Activated CD4-positive, alpha-beta memory T cell treated with anti-CD3 and anti-CD28 coated beads, Interleukin-2, amount 10 ng/mL, durations not matched to agents 7 days and 5 days (primary cell): ENCODE measurements at regions not wholly inside any gene's neighbourhood (a gene's known extent, or its start where the extent isn't known, plus 50 kb on each side); places are given as distances from the start of the nearest gene placed in this dataset.

Experiments
- CTCF ChIA-PET: fragments of 350-600 bp; sonication (Branson Sonifier 250); formaldehyde crosslinking; loops from one replicate; lab custom pipeline; 2021; ENCODE audit warnings: antibody characterized with exemption, inconsistent platforms; lab: Charles Lee
- POLR2A ChIA-PET: fragments of 350-600 bp; sonication (Branson Sonifier 250); formaldehyde crosslinking; loops from one replicate; lab custom pipeline; 2021; ENCODE audit warnings: antibody characterized with exemption; lab: Charles Lee
- DNase-seq: peaks from one replicate; pipeline ENCODE4 v3.0.0-alpha.2; 2020
- H3K27ac Mint-ChIP-seq: one replicate; pipeline ENCODE4 v1.8.0; 2021; ENCODE audit warnings: mild to moderate bottlenecking, mixed read lengths
- H3K27me3 Mint-ChIP-seq: one replicate; pipeline ENCODE4 v1.8.0; 2021; ENCODE audit warnings: mixed read lengths
- H3K36me3 Mint-ChIP-seq: one replicate; pipeline ENCODE4 v1.8.0; 2021; ENCODE audit warnings: low read depth, mixed read lengths
- H3K4me1 Mint-ChIP-seq: one replicate; pipeline ENCODE4 v1.8.0; 2021; ENCODE audit warnings: mixed read lengths
- H3K4me3 Mint-ChIP-seq: one replicate; pipeline ENCODE4 v1.8.0; 2021; ENCODE audit warnings: mild to moderate bottlenecking, mixed read lengths
- H3K9me3 Mint-ChIP-seq: one replicate; pipeline ENCODE4 v1.8.0; 2021; ENCODE audit warnings: mixed read lengths

GRCh38 chr4:181189751-181190150 lies 1053.5 kb upstream of the TENM3 start:
- Mint-ChIP-seq H3K36me3 (no peaks in the 10 kb centered on the region), H3K4me3 (no peak overlapping the region), H3K27ac (no peak overlapping the region), H3K4me1 (no peaks in the 10 kb centered on the region), H3K9me3 (peaks cover under 1% of the 10 kb centered on the region), H3K27me3 (no peaks in the 10 kb centered on the region)
- POLR2A ChIA-PET = no interaction called here
- no peak for DNase-seq
- CTCF ChIA-PET = no interaction called here

- ChIA-PET POLR2A (no interaction called here), CTCF (no interaction called here)
- Mint-ChIP-seq H3K36me3 (no peaks in the 10 kb centered on the region), H3K4me3 (no peak overlapping the region), H3K9me3 (no peaks in the 10 kb centered on the region), H3K27me3 (no peaks in the 10 kb centered on the region), H3K27ac (no peak overlapping the region), H3K4me1 (no peaks in the 10 kb centered on the region)
- DNase-seq = no peak
These were observed 1049.9 kb upstream of the TENM3 start for GRCh38 chr4:181193131-181193930.

GRCh38 chr4:181194096-181194495 lies 1049.1 kb upstream of the TENM3 start:
- Mint-ChIP-seq H3K9me3 (no peaks in the 10 kb centered on the region), H3K4me1 (no peaks in the 10 kb centered on the region), H3K36me3 (no peaks in the 10 kb centered on the region), H3K27ac (no peak overlapping the region), H3K27me3 (no peaks in the 10 kb centered on the region), H3K4me3 (no peak overlapping the region)
- ChIA-PET POLR2A (no interaction called here), CTCF (no interaction called here)
- DNase-seq = no peak

- POLR2A ChIA-PET = no interaction called here
These were observed 1043.1 kb upstream of the TENM3 start for GRCh38 chr4:181200076-181200475.

GRCh38 chr4:181202240-181202639 lies 1041.0 kb upstream of the TENM3 start:
- ChIA-PET POLR2A (no interaction called here), CTCF (no interaction called here)
- no peaks in the 10 kb centered on the region for H3K36me3 Mint-ChIP-seq
- no peaks in the 10 kb centered on the region for H3K9me3 Mint-ChIP-seq
- no peaks in the 10 kb centered on the region for H3K4me1 Mint-ChIP-seq
- no peak overlapping the region for H3K4me3 Mint-ChIP-seq
- H3K27me3 Mint-ChIP-seq = no peaks in the 10 kb centered on the region
- DNase-seq = no peak
- no peak overlapping the region for H3K27ac Mint-ChIP-seq

More at GRCh38 chr4:181200076-181200475, 1043.1 kb upstream of the TENM3 start:
- Mint-ChIP-seq H3K4me3 (no peak overlapping the region), H3K27me3 (no peaks in the 10 kb centered on the region), H3K36me3 (no peaks in the 10 kb centered on the region), H3K27ac (no peak overlapping the region), H3K4me1 (no peaks in the 10 kb centered on the region), H3K9me3 (no peaks in the 10 kb centered on the region)
- DNase-seq = no peak
- CTCF ChIA-PET = no interaction called here

GRCh38 chr4:181204109-181204508 lies 1039.1 kb upstream of the TENM3 start:
- no peak for DNase-seq
- Mint-ChIP-seq H3K27ac (no peak overlapping the region), H3K4me3 (no peak overlapping the region), H3K4me1 (no peaks in the 10 kb centered on the region), H3K9me3 (peaks cover 2% of the 10 kb centered on the region), H3K27me3 (no peaks in the 10 kb centered on the region), H3K36me3 (no peaks in the 10 kb centered on the region)
- CTCF ChIA-PET = no interaction called here
- POLR2A ChIA-PET = no interaction called here

- no peaks in the 10 kb centered on the region for H3K36me3 Mint-ChIP-seq
- H3K9me3 Mint-ChIP-seq = peaks cover 2% of the 10 kb centered on the region
- ChIA-PET CTCF (no interaction called here), POLR2A (no interaction called here)
- DNase-seq = no peak
- H3K27me3 Mint-ChIP-seq = no peaks in the 10 kb centered on the region
- no peak overlapping the region for H3K4me3 Mint-ChIP-seq
- no peaks in the 10 kb centered on the region for H3K4me1 Mint-ChIP-seq
- H3K27ac Mint-ChIP-seq = no peak overlapping the region
These were observed 1029.7 kb upstream of the TENM3 start for GRCh38 chr4:181213551-181213950.

- no peaks in the 10 kb centered on the region for H3K4me1 Mint-ChIP-seq
- no peaks in the 10 kb centered on the region for H3K27me3 Mint-ChIP-seq
- H3K4me3 Mint-ChIP-seq = no peak overlapping the region
- no peaks in the 10 kb centered on the region for H3K36me3 Mint-ChIP-seq
- no peak overlapping the region for H3K27ac Mint-ChIP-seq
- POLR2A ChIA-PET = no interaction called here
- H3K9me3 Mint-ChIP-seq = no peaks in the 10 kb centered on the region
- no peak for DNase-seq
- CTCF ChIA-PET = no interaction called here
These were observed 1026.7 kb upstream of the TENM3 start for GRCh38 chr4:181216501-181216900.

- H3K4me3 Mint-ChIP-seq = no peak overlapping the region
- no peaks in the 10 kb centered on the region for H3K4me1 Mint-ChIP-seq
- no peak overlapping the region for H3K27ac Mint-ChIP-seq
- no peaks in the 10 kb centered on the region for H3K36me3 Mint-ChIP-seq
- ChIA-PET POLR2A (no interaction called here), CTCF (no interaction called here)
- no peaks in the 10 kb centered on the region for H3K27me3 Mint-ChIP-seq
- no peaks in the 10 kb centered on the region for H3K9me3 Mint-ChIP-seq
- DNase-seq = no peak
These were observed 1023.3 kb upstream of the TENM3 start for GRCh38 chr4:181219783-181220416.

- CTCF ChIA-PET = no interaction called here
- POLR2A ChIA-PET = no interaction called here
- no peak for DNase-seq
- Mint-ChIP-seq H3K27me3 (no peaks in the 10 kb centered on the region), H3K4me1 (no peaks in the 10 kb centered on the region), H3K9me3 (no peaks in the 10 kb centered on the region), H3K36me3 (no peaks in the 10 kb centered on the region), H3K27ac (no peak overlapping the region), H3K4me3 (no peak overlapping the region)
These were observed 1018.4 kb upstream of the TENM3 start for GRCh38 chr4:181224852-181225251.

- H3K27me3 Mint-ChIP-seq = no peaks in the 10 kb centered on the region
- no peaks in the 10 kb centered on the region for H3K4me1 Mint-ChIP-seq
- ChIA-PET POLR2A (no interaction called here), CTCF (no interaction called here)
- no peaks in the 10 kb centered on the region for H3K36me3 Mint-ChIP-seq
- no peaks in the 10 kb centered on the region for H3K9me3 Mint-ChIP-seq
- no peak overlapping the region for H3K4me3 Mint-ChIP-seq
- no peak overlapping the region for H3K27ac Mint-ChIP-seq
- DNase-seq = no peak
These were observed 1017.5 kb upstream of the TENM3 start for GRCh38 chr4:181225616-181226261.

- CTCF ChIA-PET = no interaction called here
These were observed 1008.1 kb upstream of the TENM3 start for GRCh38 chr4:181234951-181235680.

GRCh38 chr4:181245326-181245725 lies 997.9 kb upstream of the TENM3 start:
- no peaks in the 10 kb centered on the region for H3K36me3 Mint-ChIP-seq
- ChIA-PET POLR2A (no interaction called here), CTCF (no interaction called here)
- no peaks in the 10 kb centered on the region for H3K4me1 Mint-ChIP-seq
- no peak overlapping the region for H3K4me3 Mint-ChIP-seq
- no peaks in the 10 kb centered on the region for H3K27me3 Mint-ChIP-seq
- H3K9me3 Mint-ChIP-seq = peaks cover 4% of the 10 kb centered on the region
- no peak overlapping the region for H3K27ac Mint-ChIP-seq
- no peak for DNase-seq

More at GRCh38 chr4:181234951-181235680, 1008.1 kb upstream of the TENM3 start:
- Mint-ChIP-seq H3K27ac (no peak overlapping the region), H3K4me1 (no peaks in the 10 kb centered on the region), H3K9me3 (no peaks in the 10 kb centered on the region), H3K4me3 (no peak overlapping the region), H3K27me3 (no peaks in the 10 kb centered on the region), H3K36me3 (no peaks in the 10 kb centered on the region)
- DNase-seq = no peak
- POLR2A ChIA-PET = no interaction called here
